ENCODE measurements at regions not wholly inside any gene's neighbourhood (a gene's known extent, or its start where the extent isn't known, plus 50 kb on each side); places are given as distances from the start of the nearest gene placed in this dataset.

- H3K27me3 ChIP-seq (replicated peaks in 1 of 4; ENCODE audit: control insufficient read depth in 3 of 4, extremely low read depth in 1 of 4, insufficient read depth in 3 of 4, low read length in 3 of 4) = no peaks in the 10 kb centered on the region
- H4K5ac ChIP-seq (ENCODE audit: insufficient read length, low read depth, low read length) = no peak overlapping the region
- H3K4me1 ChIP-seq (replicated peaks in 1 of 4; ENCODE audit: control insufficient read depth in 3 of 4, insufficient read depth in 4 of 4, low read length in 3 of 4) = no peaks in the 10 kb centered on the region
- WGBS, 2 experiments (ENCODE audit: extremely low coverage in 1 of 2, insufficient coverage in 1 of 2, insufficient read length in 1 of 2, insufficient replicate concordance in 2 of 2, low coverage in 1 of 2, low lambda C conversion rate in 2 of 2, missing lambda C conversion rate in 1 of 2) = 90% methylated on average over 1 of the region's 1 CpG; no CpG with 5 or more reads in 1 of the 2 experiments
- no peaks in the 10 kb centered on the region for H3K79me2 ChIP-seq (ENCODE audit: control insufficient read depth in 1 of 2, insufficient read depth in 2 of 2, low read length in 2 of 2)
- no peak overlapping the region for H3K4ac ChIP-seq (replicated peaks; ENCODE audit: insufficient read length, low read depth, low read length)
- POLR2A ChIA-PET (ENCODE audit: partially characterized antibody) = no interaction called here
- H3K23ac ChIP-seq (ENCODE audit: insufficient read length) = no peak overlapping the region
- no peak overlapping the region for H2AK5ac ChIP-seq (ENCODE audit: low read depth, low read length)
- no peak overlapping the region for H2BK120ac ChIP-seq (replicated peaks; ENCODE audit: low read depth, low read length)
- no peaks in the 10 kb centered on the region for H3K36me3 ChIP-seq (ENCODE audit: control insufficient read depth in 2 of 4, insufficient read depth in 4 of 4, low read length in 3 of 4)
- H3K79me1 ChIP-seq (ENCODE audit: low read depth, low read length) = no peaks in the 10 kb centered on the region
- H3K4me2 ChIP-seq (ENCODE audit: insufficient read depth in 1 of 2, low read depth in 2 of 2, low read length in 2 of 2) = no peak overlapping the region
- H3K14ac ChIP-seq (ENCODE audit: insufficient read length) = no peak overlapping the region
- TF ChIP-seq MAX (IDR thresholded peaks at IDR 0.05) (no peak), KDM4A (IDR thresholded peaks at IDR 0.05; ENCODE audit: low read depth, low read length, severe bottlenecking) (no peak), EZH2 (IDR thresholded peaks at IDR 0.05; ENCODE audit: low read depth, low read length, severe bottlenecking) (no peak), E2F6 (IDR thresholded peaks at IDR 0.05) (no peak), TEAD4 (IDR thresholded peaks at IDR 0.05; ENCODE audit: low read depth, low read length) (no peak), TBP (IDR thresholded peaks at IDR 0.05; ENCODE audit: low read depth, low read length) (no peak)
- H3K18ac ChIP-seq (ENCODE audit: extremely low read depth, low read length) = no peak overlapping the region
- no peak overlapping the region for H2BK15ac ChIP-seq (ENCODE audit: low read length)
- H3K27ac ChIP-seq (ENCODE audit: low read depth, low read length) = no peak overlapping the region
- FAIRE-seq (no peak), DNase-seq (ENCODE audit: low read depth in 1 of 2, low spot score in 2 of 2) (no peak)
- no peak overlapping the region for H2AFZ ChIP-seq (ENCODE audit: low read length)
- no peak overlapping the region for H3K9ac ChIP-seq (replicated peaks in 1 of 4; ENCODE audit: extremely low read depth in 1 of 4, low read depth in 3 of 4, low read length in 3 of 4)
- no peak overlapping the region for H3K56ac ChIP-seq (replicated peaks; ENCODE audit: insufficient read length, low read depth, low read length)
- H3K23me2 ChIP-seq (ENCODE audit: low read depth, low read length) = no peaks in the 10 kb centered on the region
- H4K91ac ChIP-seq (replicated peaks; ENCODE audit: insufficient read length, low read length) = no peak overlapping the region
- no peak overlapping the region for H2BK20ac ChIP-seq (ENCODE audit: low read length)
- H3K9me3 ChIP-seq (ENCODE audit: insufficient read depth in 2 of 2, low read depth in 1 of 2, low read length in 1 of 2) = no peaks in the 10 kb centered on the region
- no peak overlapping the region for H2BK5ac ChIP-seq (ENCODE audit: low read depth, low read length)
- no peak overlapping the region for H4K8ac ChIP-seq (ENCODE audit: extremely low read depth, insufficient read depth, low read length)
- H2BK12ac ChIP-seq (ENCODE audit: low read depth, low read length) = no peak overlapping the region
- CTCF ChIA-PET (ENCODE audit: partially characterized antibody) = interaction anchor here (0.7 kb wide), 1 partner anchor 491 kb away, joined by 3 read pairs; no protein-coding TSS in a partner anchor
- H3K4me3 ChIP-seq (ENCODE audit: extremely low read depth in 1 of 4, insufficient read depth in 2 of 4, low read depth in 3 of 4, low read length in 4 of 4) = no peak overlapping the region
- no peaks in the 10 kb centered on the region for H4K20me1 ChIP-seq (replicated peaks in 1 of 2; ENCODE audit: control insufficient read depth in 1 of 2, insufficient read depth in 2 of 2, low read length in 2 of 2)
These were observed 148.1 kb downstream of the KCNJ2 start for GRCh38 chr17:70317421-70317820.
